Karpas-422 (cell line): ENCODE measurements at regions not wholly inside any gene's neighbourhood (a gene's known extent, or its start where the extent isn't known, plus 50 kb on each side); places are given as distances from the start of the nearest gene placed in this dataset.

Experiments
- DNase-seq: peaks from one replicate; pipeline ENCODE4 v3.0.0-alpha.2; 2015
- H2AFZ ChIP-seq: fragments of 200-600 bp; sonication (generic); 2 replicates; pipeline ENCODE4 v1.6.1; 2014; ENCODE audit warnings: antibody characterized with exemption, low read length, mixed read lengths
- H3K27ac ChIP-seq: fragments of 200-600 bp; sonication (generic); 2 replicates; pipeline ENCODE4 v1.5.1; 2014; ENCODE audit warnings: mild to moderate bottlenecking, low read length, moderate library complexity
- H3K27me3 ChIP-seq: fragments of 200-600 bp; sonication (generic); 2 replicates; pipeline ENCODE4 v1.6.1; 2014; ENCODE audit warnings: low read length, mixed read lengths
- H3K36me3 ChIP-seq: fragments of 200-600 bp; sonication (generic); 2 replicates; pipeline ENCODE4 v1.6.1; 2014; ENCODE audit warnings: low read length, mixed read lengths; ENCODE audit not compliant: insufficient read depth
- H3K4me1 ChIP-seq: fragments of 200-600 bp; sonication (generic); 2 replicates; pipeline ENCODE4 v1.6.1; 2014; ENCODE audit warnings: mild to moderate bottlenecking, low read length, mixed read lengths
- H3K4me2 ChIP-seq: fragments of 200-600 bp; sonication (generic); 2 replicates; pipeline ENCODE4 v1.6.1; 2014; ENCODE audit warnings: low read length, low read depth, mild to moderate bottlenecking; ENCODE audit not compliant: poor library complexity, severe bottlenecking
- H3K4me3 ChIP-seq: fragments of 200-600 bp; sonication (generic); 2 replicates; pipeline ENCODE4 v1.5.1; 2014; ENCODE audit warnings: mild to moderate bottlenecking, antibody characterized with exemption, low read length, mixed read lengths
- H3K79me2 ChIP-seq: fragments of 200-600 bp; sonication (generic); 2 replicates; pipeline ENCODE4 v1.6.1; 2014; ENCODE audit warnings: mild to moderate bottlenecking, low read length, mixed read lengths
- H3K9ac ChIP-seq: fragments of 200-600 bp; sonication (generic); 2 replicates; pipeline ENCODE4 v1.6.0; 2014; ENCODE audit warnings: low read length
- H3K9me2 ChIP-seq: fragments of 200-600 bp; sonication (generic), shearing (Covaris generic); replicated peaks from 2 replicates; pipeline ENCODE4 v1.6.0; 2014; ENCODE audit warnings: mild to moderate bottlenecking, low read length, moderate library complexity; ENCODE audit not compliant: insufficient read depth
- H3K9me3 ChIP-seq: fragments of 300-700, 200-600 bp; sonication (generic); 2 replicates; pipeline ENCODE4 v1.6.1; 2014; ENCODE audit warnings: low read length, mixed read lengths
- H4K20me1 ChIP-seq: fragments of 200-600 bp; sonication (generic); 2 replicates; pipeline ENCODE4 v1.6.1; 2014; ENCODE audit warnings: mild to moderate bottlenecking, antibody characterized with exemption, low read length, low read depth; ENCODE audit not compliant: insufficient read depth

DNA sequence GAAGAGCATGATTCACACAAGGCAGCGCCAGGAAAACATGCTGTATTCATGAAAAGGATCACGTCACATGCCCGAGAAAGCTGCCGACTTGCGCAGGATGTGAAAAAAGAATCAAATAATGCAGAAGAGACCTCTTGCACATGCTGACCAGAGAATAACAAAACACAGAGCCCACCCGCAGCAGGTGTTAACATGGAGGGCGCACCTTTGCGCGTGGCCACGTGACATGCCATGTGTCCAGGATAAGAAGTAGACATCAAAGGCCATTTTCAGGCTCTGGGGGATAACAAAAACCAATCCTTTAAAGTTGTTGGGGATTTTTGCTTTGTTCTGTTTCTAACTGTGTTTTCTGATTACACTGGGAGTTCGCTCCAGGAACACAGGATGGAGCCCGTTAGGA is 1332.8 kb downstream of the ZPLD1 start:
- no peak overlapping the region for H3K4me3 ChIP-seq
- no peak overlapping the region for H3K27ac ChIP-seq
- no peak overlapping the region for H2AFZ ChIP-seq
- no peak overlapping the region for H3K9ac ChIP-seq
- H3K36me3 ChIP-seq, result no peaks in the 10 kb centered on the region
- no peak for DNase-seq
- no peaks in the 10 kb centered on the region for H4K20me1 ChIP-seq
- H3K4me2 ChIP-seq, result no peak overlapping the region
- H3K9me2 ChIP-seq, result no peaks in the 10 kb centered on the region
- H3K27me3 ChIP-seq, result no peaks in the 10 kb centered on the region
- no peaks in the 10 kb centered on the region for H3K4me1 ChIP-seq
- H3K9me3 ChIP-seq, result peaks cover 5% of the 10 kb centered on the region; the same call in 1 of the 2 replicates
- no peaks in the 10 kb centered on the region for H3K79me2 ChIP-seq

DNA sequence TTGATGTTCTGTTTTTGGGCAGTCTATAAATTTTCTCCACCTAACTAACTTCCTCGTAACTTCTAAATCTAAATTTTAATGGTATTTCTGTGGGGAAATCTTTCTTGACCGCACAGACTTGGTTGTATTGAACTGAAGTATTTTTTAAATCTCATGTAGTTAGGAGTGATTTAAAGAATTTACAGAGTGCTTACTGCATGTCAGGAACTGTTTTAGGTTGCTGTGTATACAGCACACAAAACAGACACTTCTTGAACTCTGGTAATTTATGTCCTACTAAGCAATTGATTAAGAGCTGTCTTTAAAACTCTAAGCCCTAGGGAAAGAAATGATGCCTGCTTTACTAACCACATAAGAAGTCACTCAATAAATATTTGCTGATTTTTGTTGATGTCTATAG is 1350.2 kb downstream of the ZPLD1 start:
- Histone ChIP-seq H3K9me2 (no peaks in the 10 kb centered on the region), H3K4me2 (no peak overlapping the region), H3K36me3 (no peaks in the 10 kb centered on the region), H3K27ac (no peak overlapping the region), H3K27me3 (no peaks in the 10 kb centered on the region), H3K9ac (no peak overlapping the region), H4K20me1 (no peaks in the 10 kb centered on the region), H3K9me3 (peaks cover 4% of the 10 kb centered on the region), H3K4me1 (no peaks in the 10 kb centered on the region), H2AFZ (no peak overlapping the region), H3K79me2 (no peaks in the 10 kb centered on the region), H3K4me3 (no peak overlapping the region)
- no peak for DNase-seq

- no peaks in the 10 kb centered on the region for H3K27me3 ChIP-seq
- no peak overlapping the region for H3K27ac ChIP-seq
- H3K9me2 ChIP-seq, result no peaks in the 10 kb centered on the region
- peaks cover 6% of the 10 kb centered on the region for H3K9me3 ChIP-seq
- no peak overlapping the region for H2AFZ ChIP-seq
- H3K4me3 ChIP-seq, result no peak overlapping the region
- no peak overlapping the region for H3K4me2 ChIP-seq
- H3K36me3 ChIP-seq, result no peaks in the 10 kb centered on the region
- H3K4me1 ChIP-seq, result no peaks in the 10 kb centered on the region
- no peak for DNase-seq
- no peaks in the 10 kb centered on the region for H4K20me1 ChIP-seq
- no peak overlapping the region for H3K9ac ChIP-seq
- no peaks in the 10 kb centered on the region for H3K79me2 ChIP-seq
Observed at GRCh38 chr3:103785537-103785936, 1350.7 kb downstream of the ZPLD1 start.

DNA sequence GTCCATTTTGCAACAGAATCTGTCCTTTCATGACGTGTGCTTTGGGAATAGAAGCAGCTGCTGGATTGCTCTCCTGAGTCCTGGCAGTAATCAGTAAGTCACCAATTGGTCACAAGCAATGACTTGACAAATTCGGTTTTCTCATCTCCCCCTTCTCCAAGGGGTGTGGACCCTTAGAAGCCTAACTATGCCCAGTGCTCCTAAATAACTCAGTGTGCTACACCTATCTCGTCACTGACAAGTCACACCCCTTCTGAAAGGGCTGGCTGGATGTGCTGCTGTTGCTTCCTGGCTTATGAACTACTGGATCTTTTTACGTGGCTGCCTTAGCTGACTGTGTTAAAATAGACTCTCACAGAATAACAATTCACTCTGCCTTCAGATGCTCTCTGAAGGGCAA is 1351.5 kb downstream of the ZPLD1 start:
- no peak for DNase-seq
- Histone ChIP-seq H3K4me3 (no peak overlapping the region), H3K4me1 (no peaks in the 10 kb centered on the region), H3K9ac (no peak overlapping the region), H3K9me3 (peaks cover 7% of the 10 kb centered on the region), H3K4me2 (no peak overlapping the region), H3K27ac (no peak overlapping the region), H3K79me2 (no peaks in the 10 kb centered on the region), H2AFZ (no peak overlapping the region), H3K27me3 (no peaks in the 10 kb centered on the region), H3K9me2 (no peaks in the 10 kb centered on the region), H4K20me1 (no peaks in the 10 kb centered on the region), H3K36me3 (no peaks in the 10 kb centered on the region)

DNA sequence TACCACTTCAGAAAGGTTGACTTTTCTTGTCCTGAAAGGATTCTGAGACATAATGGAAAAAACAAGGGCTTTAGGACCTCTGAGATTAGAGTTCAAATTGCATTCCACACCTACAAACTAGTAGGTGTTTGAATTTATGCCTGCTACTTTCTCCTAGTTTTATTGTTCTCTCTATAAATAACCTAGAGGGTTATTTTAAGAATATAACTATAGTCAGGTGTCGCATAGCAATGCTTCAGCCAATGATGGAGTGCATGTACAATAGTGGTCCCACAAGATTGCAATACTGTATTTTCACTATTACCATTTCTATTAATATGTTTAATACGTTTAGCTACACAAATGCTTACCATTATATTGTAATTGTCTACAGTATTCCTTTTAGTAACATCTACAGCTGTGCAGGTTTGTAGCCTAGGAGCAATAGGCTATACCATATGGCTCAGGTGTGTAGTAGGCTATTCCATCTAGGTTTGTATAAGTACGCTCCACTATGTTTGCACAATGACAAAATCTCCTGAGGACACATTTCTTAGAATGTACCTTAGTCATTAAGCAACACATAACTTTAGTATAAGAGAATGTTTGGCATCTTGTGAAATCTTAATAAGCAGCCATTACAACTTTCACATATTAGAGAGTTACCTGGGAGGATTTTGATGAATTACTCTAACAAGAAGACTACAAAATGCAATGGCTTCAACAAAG is 1352.5 kb downstream of the ZPLD1 start:
- no peaks in the 10 kb centered on the region for H3K4me1 ChIP-seq
- no peak for DNase-seq
- H3K9ac ChIP-seq, result no peak overlapping the region
- H3K4me3 ChIP-seq, result no peak overlapping the region
- peaks cover 7% of the 10 kb centered on the region for H3K9me3 ChIP-seq
- no peaks in the 10 kb centered on the region for H3K27me3 ChIP-seq
- H3K27ac ChIP-seq, result no peak overlapping the region
- H3K79me2 ChIP-seq, result no peaks in the 10 kb centered on the region
- H3K4me2 ChIP-seq, result no peak overlapping the region
- H2AFZ ChIP-seq, result no peak overlapping the region
- no peaks in the 10 kb centered on the region for H3K9me2 ChIP-seq
- H3K36me3 ChIP-seq, result no peaks in the 10 kb centered on the region
- no peaks in the 10 kb centered on the region for H4K20me1 ChIP-seq

DNA sequence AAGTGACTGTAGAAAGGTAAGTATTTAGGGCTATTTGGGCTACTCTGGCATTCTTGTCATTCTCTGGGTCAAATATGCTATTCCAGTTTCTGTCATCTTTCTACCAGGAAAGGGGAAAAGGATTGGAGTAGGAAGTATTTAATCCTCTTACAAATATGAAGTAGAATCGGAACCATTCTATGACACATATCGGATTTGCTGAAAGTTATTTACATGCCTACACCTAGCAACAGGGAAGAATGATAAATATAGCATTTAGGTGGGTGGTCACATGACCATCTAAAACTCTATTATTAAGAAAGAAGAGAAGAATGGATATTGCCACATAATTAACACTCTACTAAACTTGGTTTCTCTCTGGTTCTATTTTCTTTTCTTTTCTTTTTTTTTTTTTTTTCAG is 1353.1 kb downstream of the ZPLD1 start:
- Histone ChIP-seq H3K9ac (no peak overlapping the region), H3K27me3 (no peaks in the 10 kb centered on the region), H3K4me1 (no peaks in the 10 kb centered on the region), H3K79me2 (no peaks in the 10 kb centered on the region), H2AFZ (no peak overlapping the region), H3K9me3 (peaks cover 4% of the 10 kb centered on the region), H3K4me3 (no peak overlapping the region), H3K4me2 (no peak overlapping the region), H3K9me2 (no peaks in the 10 kb centered on the region), H3K36me3 (no peaks in the 10 kb centered on the region), H4K20me1 (no peaks in the 10 kb centered on the region), H3K27ac (no peak overlapping the region)
- no peak for DNase-seq

GRCh38 chr3:103791786-103792515 is 1357.1 kb downstream of the ZPLD1 start:
- Histone ChIP-seq H2AFZ (no peak overlapping the region), H3K36me3 (no peaks in the 10 kb centered on the region), H3K4me3 (no peak overlapping the region), H3K27me3 (no peaks in the 10 kb centered on the region), H3K9ac (no peak overlapping the region), H3K79me2 (no peaks in the 10 kb centered on the region), H4K20me1 (no peaks in the 10 kb centered on the region), H3K4me1 (no peaks in the 10 kb centered on the region), H3K27ac (no peak overlapping the region), H3K9me2 (no peaks in the 10 kb centered on the region), H3K9me3 (peaks cover 15% of the 10 kb centered on the region), H3K4me2 (no peak overlapping the region)
- DNase-seq, result no peak

DNA sequence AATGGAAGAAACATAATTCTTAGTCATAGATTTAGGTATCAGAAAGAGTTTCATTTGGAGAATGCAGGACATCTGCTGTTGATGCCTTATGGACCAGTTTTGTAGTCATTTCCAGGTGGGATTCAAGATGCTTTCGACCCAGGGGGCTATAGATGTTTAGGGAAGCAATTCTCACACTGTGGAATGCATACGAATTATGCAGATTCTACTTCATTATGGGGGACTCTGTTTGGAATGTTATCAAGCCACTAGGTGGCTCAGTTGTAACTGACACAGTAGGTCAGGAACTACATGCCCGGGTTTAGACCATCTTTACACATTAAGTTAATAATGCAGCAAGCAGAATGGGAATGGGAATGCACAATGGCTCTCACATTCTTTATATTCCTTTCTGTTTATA is 1359.8 kb downstream of the ZPLD1 start:
- H3K9me2 ChIP-seq, result no peaks in the 10 kb centered on the region
- H3K4me1 ChIP-seq, result no peaks in the 10 kb centered on the region
- no peaks in the 10 kb centered on the region for H4K20me1 ChIP-seq
- H3K4me3 ChIP-seq, result no peak overlapping the region
- H3K36me3 ChIP-seq, result no peaks in the 10 kb centered on the region
- no peak overlapping the region for H2AFZ ChIP-seq
- H3K4me2 ChIP-seq, result no peak overlapping the region
- peaks cover 35% of the 10 kb centered on the region for H3K9me3 ChIP-seq
- H3K27ac ChIP-seq, result no peak overlapping the region
- no peaks in the 10 kb centered on the region for H3K79me2 ChIP-seq
- DNase-seq, result no peak
- H3K27me3 ChIP-seq, result no peaks in the 10 kb centered on the region
- no peak overlapping the region for H3K9ac ChIP-seq
